Keratinocyte (primary cell): ENCODE measurements at regions not wholly inside any gene's neighbourhood (a gene's known extent, or its start where the extent isn't known, plus 50 kb on each side); places are given as distances from the start of the nearest gene placed in this dataset.

ENCODE experiments used
- DNase-seq: peaks from one replicate; pipeline ENCODE4 v3.0.0-alpha.2; 2011; ENCODE audit warnings: low read depth, missing footprints, low spot score
- FAIRE-seq: peaks from 2 replicates; lab custom pipeline; 2011; peaks lifted over from hg19 to GRCh38; lab: Jason Lieb, UNC
- H2AFZ ChIP-seq: 2 replicates; pipeline ENCODE4 v1.6.0; 2012; ENCODE audit warnings: low read length, control low read depth, inconsistent platforms; ENCODE audit not compliant: control insufficient read depth
- H3K27ac ChIP-seq: 2 replicates; pipeline ENCODE4 v1.5.1; 2011; ENCODE audit warnings: low read length; ENCODE audit not compliant: control insufficient read depth, insufficient read depth
- H3K27me3 ChIP-seq: 3 replicates; pipeline ENCODE4 v1.6.0; 2011; ENCODE audit warnings: low read length; ENCODE audit not compliant: control insufficient read depth, insufficient read depth; ENCODE audit errors: extremely low read depth
- H3K36me3 ChIP-seq, 2 experiments: 2 replicates in 1 of 2; 3 replicates in 1 of 2; pipeline ENCODE4 v1.5.1; 2011; ENCODE audit warnings: low read length in 2 of 2, mild to moderate bottlenecking in 1 of 2; ENCODE audit not compliant: control insufficient read depth in 2 of 2, insufficient read depth in 2 of 2; ENCODE audit errors: extremely low read depth in 1 of 2
- H3K4me1 ChIP-seq: 3 replicates; pipeline ENCODE4 v1.5.1; 2011; ENCODE audit warnings: low read length; ENCODE audit not compliant: control insufficient read depth, insufficient read depth; ENCODE audit errors: extremely low read depth
- H3K4me2 ChIP-seq: 3 replicates; pipeline ENCODE4 v1.6.0; 2011; ENCODE audit warnings: low read depth, low read length; ENCODE audit not compliant: control insufficient read depth, insufficient read depth; ENCODE audit errors: extremely low read depth
- H3K4me3 ChIP-seq, 3 experiments: fragments of 200-600 bp in 1 of 3; sonication (generic) in 1 of 3; 2 replicates in 2 of 3; 3 replicates in 1 of 3; pipeline ENCODE4 v1.5.1; 2011 to 2016; ENCODE audit warnings: low read length in 3 of 3, mild to moderate bottlenecking in 3 of 3, control low read depth in 2 of 3, inconsistent platforms in 1 of 3, low read depth in 1 of 3, mixed read lengths in 1 of 3, mixed run types in 1 of 3, moderate library complexity in 1 of 3; ENCODE audit not compliant: control insufficient read depth in 2 of 3, insufficient read depth in 2 of 3; ENCODE audit errors: extremely low read depth in 1 of 3
- H3K79me2 ChIP-seq: 2 replicates; pipeline ENCODE4 v1.6.0; 2012; ENCODE audit warnings: low read length; ENCODE audit not compliant: control insufficient read depth, insufficient read depth
- H3K9ac ChIP-seq: 3 replicates; pipeline ENCODE4 v1.6.0; 2011; ENCODE audit warnings: low read length; ENCODE audit not compliant: control insufficient read depth, insufficient read depth; ENCODE audit errors: extremely low read depth
- H3K9me1 ChIP-seq: 3 replicates; pipeline ENCODE4 v1.6.0; 2011; ENCODE audit warnings: low read length; ENCODE audit not compliant: control insufficient read depth, insufficient read depth; ENCODE audit errors: extremely low read depth
- H3K9me3 ChIP-seq: 2 replicates; pipeline ENCODE4 v1.5.1; 2012; ENCODE audit warnings: low read depth, low read length; ENCODE audit not compliant: control insufficient read depth
- H4K20me1 ChIP-seq: 3 replicates; pipeline ENCODE4 v1.6.0; 2011; ENCODE audit warnings: low read length; ENCODE audit not compliant: control insufficient read depth, insufficient read depth; ENCODE audit errors: extremely low read depth
- EZH2 ChIP-seq: IDR thresholded peaks from one replicate; pipeline ENCODE4 v1.6.1; 2012; ENCODE audit warnings: inconsistent platforms, mild to moderate bottlenecking, low read length, moderate library complexity
- dilution Hi-C: fragments of 300-500 bp; cut with MboI; formaldehyde crosslinking; loops from one replicate; pipeline ENCODE4 v1.7.0; 2020; ENCODE audit warnings: low sequenced_read_pairs; ENCODE audit not compliant: extremely low pct_ligation_motif_present
- TF ChIP-seq, protein P1 (sequence below), 3 experiments: IDR thresholded peaks in 1 of 3; conservative IDR thresholded peaks in 1 of 3; optimal IDR thresholded peaks in 1 of 3; 2 replicates in 2 of 3; 3 replicates in 1 of 3; pipeline versions ENCODE3 to v1.5.1; 2011; ENCODE audit warnings: low read length in 3 of 3, mild to moderate bottlenecking in 3 of 3, moderate library complexity in 2 of 3, control low read depth in 1 of 3, inconsistent platforms in 1 of 3; ENCODE audit not compliant: insufficient read depth in 2 of 3; ENCODE audit errors: extremely low read depth in 1 of 3

DNA sequence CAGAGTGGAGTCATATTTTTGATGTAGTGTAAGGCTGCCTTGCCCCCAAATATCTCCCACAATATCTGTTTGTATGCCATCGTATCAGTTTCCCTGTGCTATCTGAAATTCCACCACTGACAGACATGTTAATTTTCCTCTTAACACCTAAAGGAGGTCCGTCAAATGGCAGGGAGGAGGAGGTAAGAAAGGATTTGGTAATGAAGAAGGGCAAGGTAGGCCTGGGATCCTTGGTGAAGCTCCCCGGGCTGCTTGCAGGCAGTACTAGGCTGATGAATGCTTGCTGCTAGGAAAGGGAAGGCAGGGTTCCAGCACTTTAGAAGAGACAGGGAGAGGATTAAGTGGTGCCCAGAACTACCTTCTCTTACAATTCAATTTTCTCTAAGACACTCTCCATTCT, 402.4 kb upstream of the ZP4 start:
- no peak for FAIRE-seq
- no peaks in the 10 kb centered on the region for H3K79me2 ChIP-seq
- no peaks in the 10 kb centered on the region for H4K20me1 ChIP-seq
- H3K9ac ChIP-seq: no peak overlapping the region
- TF ChIP-seq, protein P1, sequence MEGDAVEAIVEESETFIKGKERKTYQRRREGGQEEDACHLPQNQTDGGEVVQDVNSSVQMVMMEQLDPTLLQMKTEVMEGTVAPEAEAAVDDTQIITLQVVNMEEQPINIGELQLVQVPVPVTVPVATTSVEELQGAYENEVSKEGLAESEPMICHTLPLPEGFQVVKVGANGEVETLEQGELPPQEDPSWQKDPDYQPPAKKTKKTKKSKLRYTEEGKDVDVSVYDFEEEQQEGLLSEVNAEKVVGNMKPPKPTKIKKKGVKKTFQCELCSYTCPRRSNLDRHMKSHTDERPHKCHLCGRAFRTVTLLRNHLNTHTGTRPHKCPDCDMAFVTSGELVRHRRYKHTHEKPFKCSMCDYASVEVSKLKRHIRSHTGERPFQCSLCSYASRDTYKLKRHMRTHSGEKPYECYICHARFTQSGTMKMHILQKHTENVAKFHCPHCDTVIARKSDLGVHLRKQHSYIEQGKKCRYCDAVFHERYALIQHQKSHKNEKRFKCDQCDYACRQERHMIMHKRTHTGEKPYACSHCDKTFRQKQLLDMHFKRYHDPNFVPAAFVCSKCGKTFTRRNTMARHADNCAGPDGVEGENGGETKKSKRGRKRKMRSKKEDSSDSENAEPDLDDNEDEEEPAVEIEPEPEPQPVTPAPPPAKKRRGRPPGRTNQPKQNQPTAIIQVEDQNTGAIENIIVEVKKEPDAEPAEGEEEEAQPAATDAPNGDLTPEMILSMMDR (optimal IDR thresholded peaks at IDR 0.05 in 1 of 3, IDR thresholded peaks at IDR 0.05 in 1 of 3, conservative IDR thresholded peaks at IDR 0.05 in 1 of 3; ENCODE audit: extremely low read depth in 1 of 3, insufficient read depth in 2 of 3, low read length in 3 of 3): no peak
- no peak for TF ChIP-seq EZH2
- DNase-seq: no peak
- H3K36me3 ChIP-seq: no peaks in the 10 kb centered on the region
- H3K4me3 ChIP-seq: no peak overlapping the region
- H3K27me3 ChIP-seq: no peaks in the 10 kb centered on the region
- dilution Hi-C loops: no loop called here
- no peaks in the 10 kb centered on the region for H3K4me1 ChIP-seq
- no peaks in the 10 kb centered on the region for H3K9me1 ChIP-seq
- no peak overlapping the region for H2AFZ ChIP-seq
- H3K9me3 ChIP-seq: no peaks in the 10 kb centered on the region
- no peak overlapping the region for H3K4me2 ChIP-seq
- H3K27ac ChIP-seq: no peak overlapping the region

DNA sequence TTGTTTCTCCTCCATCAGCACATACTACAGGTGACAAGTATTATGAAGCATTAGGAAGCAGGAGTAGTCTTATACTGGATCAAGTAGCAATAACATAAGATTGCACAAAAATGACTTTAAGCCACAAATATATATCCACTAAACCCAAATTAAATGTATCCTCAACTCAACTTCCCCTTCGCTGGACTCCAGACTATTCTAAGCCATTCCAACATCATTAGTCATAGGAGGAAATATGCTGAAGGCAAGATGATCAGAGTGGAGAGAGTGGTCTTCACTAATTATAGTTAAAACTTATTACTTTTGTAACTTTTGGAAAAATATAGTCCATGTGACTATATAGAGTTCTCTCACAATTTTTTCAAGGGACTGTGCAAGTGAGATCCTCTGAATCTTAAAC, 390.7 kb upstream of the ZP4 start:
- Histone ChIP-seq H2AFZ (no peak overlapping the region), H3K4me3 (no peak overlapping the region)

More for the DNA sequence above, 390.7 kb upstream of the ZP4 start:
- Histone ChIP-seq H3K4me1 (no peaks in the 10 kb centered on the region), H4K20me1 (no peaks in the 10 kb centered on the region), H3K9me1 (no peaks in the 10 kb centered on the region), H3K27ac (no peak overlapping the region), H3K9me3 (no peaks in the 10 kb centered on the region), H3K27me3 (no peaks in the 10 kb centered on the region), H3K4me2 (no peak overlapping the region), H3K36me3 (no peaks in the 10 kb centered on the region), H3K79me2 (no peaks in the 10 kb centered on the region), H3K9ac (no peak overlapping the region)
- no peak for FAIRE-seq
- DNase-seq: no peak
- TF ChIP-seq, protein P1 (optimal IDR thresholded peaks at IDR 0.05 in 1 of 3, IDR thresholded peaks at IDR 0.05 in 1 of 3, conservative IDR thresholded peaks at IDR 0.05 in 1 of 3; ENCODE audit: extremely low read depth in 1 of 3, insufficient read depth in 2 of 3, low read length in 3 of 3): no peak
- no peak for TF ChIP-seq EZH2
- dilution Hi-C loops: no loop called here
